Esophagus squamous epithelium (tissue), 5 donors: ENCODE measurements at regions not wholly inside any gene's neighbourhood (a gene's known extent, or its start where the extent isn't known, plus 50 kb on each side); places are given as distances from the start of the nearest gene placed in this dataset.
"Not testable (repeated sequence)": the region's sequence is repeated elsewhere in the genome, so short reads cannot be mapped to it uniquely, and the experiment has no call there.

Experiments used
- DNase-seq: peaks from one replicate; lab custom pipeline; 2025; lab: John Stamatoyannopoulos, UW
- H3K27ac ChIP-seq, 4 donors: fragments of 200-600 bp; sonication (generic); one replicate each; pipeline ENCODE4 v1.5.1; 2016 to 2019; ENCODE audit warnings: mild to moderate bottlenecking in 1 of 4
- H3K27me3 ChIP-seq, 4 donors: fragments of 200-600 bp; sonication (generic); 1 replicate in 3 of 4; 2 replicates in 1 of 4; pipeline versions ENCODE4 v1.5.1 to v1.6.0; 2017 to 2021; ENCODE audit warnings: antibody characterized with exemption in 1 of 4
- H3K36me3 ChIP-seq, 3 donors: fragments of 200-600 bp; sonication (generic); one replicate each; pipeline ENCODE4 v1.5.1; 2016 to 2019
- H3K4me1 ChIP-seq, 3 donors: fragments of 200-600 bp; sonication (generic); one replicate each; pipeline ENCODE4 v1.5.1; 2017 to 2019
- H3K4me3 ChIP-seq, 4 donors: fragments of 200-600 bp; sonication (generic); 1 replicate in 3 of 4; 2 replicates in 1 of 4; pipeline ENCODE4 v1.5.1; 2016 to 2019; ENCODE audit warnings: mild to moderate bottlenecking in 2 of 4, moderate library complexity in 1 of 4
- H3K9me3 ChIP-seq, 3 donors: fragments of 200-600 bp; sonication (generic); one replicate each; pipeline ENCODE4 v1.5.1; 2016 to 2019
- POLR2A ChIP-seq, 4 donors: fragments of 450-650 bp; IDR thresholded peaks; one replicate each; pipeline ENCODE4 v1.6.1; 2017; ENCODE audit warnings: antibody characterized with exemption in 4 of 4, mild to moderate bottlenecking in 4 of 4, moderate library complexity in 3 of 4
- WGBS, 2 donors: methylation state at CpG; one replicate each; pipeline ENCODE4 v1.1.5; 2018; 5-methylcytosine and 5-hydroxymethylcytosine counted together
- intact Hi-C: fragments of 100-400 bp; cut with DNase I; formaldehyde crosslinking; loops from one replicate; pipeline ENCODE4 v1.15.0; 2022
- TF ChIP-seq, protein P1 (sequence below), 6 experiments: fragments of 450-650 bp in 4 of 6; fragments of 200-600 bp in 2 of 6; sonication (generic) in 2 of 6; IDR thresholded peaks; one replicate each; pipeline ENCODE4 v1.5.1; 2016 to 2019; ENCODE audit warnings: antibody characterized with exemption in 6 of 6, mild to moderate bottlenecking in 4 of 6, moderate library complexity in 4 of 6
- donor health status: DM: yes; HTN: yes; CAD: no.

DNA sequence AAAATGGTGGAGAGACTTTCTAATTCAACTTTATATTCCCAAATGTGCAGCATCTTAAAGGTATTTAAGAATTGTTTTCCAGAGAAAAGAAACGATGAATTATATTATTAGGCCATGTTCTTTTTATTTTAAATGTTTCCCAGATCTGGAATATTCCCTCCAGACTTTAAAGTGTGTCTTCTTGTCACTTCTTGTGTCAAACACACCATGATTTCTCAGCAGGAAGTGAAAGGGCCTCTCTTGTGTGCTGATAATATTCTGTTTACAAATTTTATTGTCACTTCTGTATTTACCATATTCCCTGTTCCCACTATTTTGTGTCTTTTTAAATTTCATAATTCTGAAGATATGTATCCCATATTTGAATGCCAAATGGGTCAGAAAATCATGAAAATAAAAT, 455.0 kb upstream of the FLRT2 start:
- Histone ChIP-seq H3K9me3 (no peaks in the 10 kb centered on the region), H3K27me3 (no peaks in the 10 kb centered on the region), H3K4me1 (no peaks in the 10 kb centered on the region), H3K36me3 (no peaks in the 10 kb centered on the region), H3K4me3 (no peak overlapping the region), H3K27ac (no peak overlapping the region)
- 67 to 81% methylated on average over 1 of the region's 1 CpG for WGBS, 2 donors
- intact Hi-C loops: no loop called here
- no peak for TF ChIP-seq POLR2A (IDR thresholded peaks at IDR 0.05)
- TF ChIP-seq, protein P1, sequence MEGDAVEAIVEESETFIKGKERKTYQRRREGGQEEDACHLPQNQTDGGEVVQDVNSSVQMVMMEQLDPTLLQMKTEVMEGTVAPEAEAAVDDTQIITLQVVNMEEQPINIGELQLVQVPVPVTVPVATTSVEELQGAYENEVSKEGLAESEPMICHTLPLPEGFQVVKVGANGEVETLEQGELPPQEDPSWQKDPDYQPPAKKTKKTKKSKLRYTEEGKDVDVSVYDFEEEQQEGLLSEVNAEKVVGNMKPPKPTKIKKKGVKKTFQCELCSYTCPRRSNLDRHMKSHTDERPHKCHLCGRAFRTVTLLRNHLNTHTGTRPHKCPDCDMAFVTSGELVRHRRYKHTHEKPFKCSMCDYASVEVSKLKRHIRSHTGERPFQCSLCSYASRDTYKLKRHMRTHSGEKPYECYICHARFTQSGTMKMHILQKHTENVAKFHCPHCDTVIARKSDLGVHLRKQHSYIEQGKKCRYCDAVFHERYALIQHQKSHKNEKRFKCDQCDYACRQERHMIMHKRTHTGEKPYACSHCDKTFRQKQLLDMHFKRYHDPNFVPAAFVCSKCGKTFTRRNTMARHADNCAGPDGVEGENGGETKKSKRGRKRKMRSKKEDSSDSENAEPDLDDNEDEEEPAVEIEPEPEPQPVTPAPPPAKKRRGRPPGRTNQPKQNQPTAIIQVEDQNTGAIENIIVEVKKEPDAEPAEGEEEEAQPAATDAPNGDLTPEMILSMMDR (IDR thresholded peaks at IDR 0.05): no peak
- no peak for DNase-seq

DNA sequence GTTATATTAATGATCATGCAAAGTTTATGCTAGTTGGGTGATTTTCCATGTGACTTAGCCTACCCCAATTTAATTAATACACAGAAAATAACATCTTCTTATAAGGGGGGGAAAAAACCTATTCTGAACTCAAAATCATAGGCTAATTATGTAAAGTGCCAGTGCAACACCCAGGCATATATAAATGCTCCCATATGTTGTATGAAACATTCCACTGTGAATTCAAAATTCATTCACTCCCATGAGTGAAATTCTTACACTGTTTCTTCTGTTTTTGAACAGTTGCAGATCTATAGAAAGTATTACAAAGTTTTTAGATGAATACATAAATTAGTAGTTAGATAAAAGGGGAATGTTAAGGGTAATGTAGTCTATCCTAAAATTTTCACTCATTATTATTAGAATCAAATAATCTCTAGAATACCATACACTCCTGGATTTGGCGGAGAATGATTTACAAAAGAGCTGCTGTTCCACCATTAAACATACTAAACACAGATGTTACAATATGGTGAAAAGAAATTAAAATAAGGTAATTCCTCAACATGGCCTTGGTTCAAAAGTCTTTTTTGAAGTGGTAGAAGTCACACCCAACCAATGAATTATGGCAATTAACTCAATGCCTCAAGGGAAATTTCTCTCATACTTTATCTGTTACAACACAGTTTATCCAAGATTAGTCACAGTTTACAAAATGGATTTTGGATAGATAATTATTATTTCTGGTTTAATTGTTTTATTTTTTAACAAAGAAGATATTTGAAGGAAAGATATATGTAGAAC, 454.1 kb upstream of the FLRT2 start:
- TF ChIP-seq POLR2A (IDR thresholded peaks at IDR 0.05): no peak
- TF ChIP-seq, protein P1 (IDR thresholded peaks at IDR 0.05): no peak
- Histone ChIP-seq H3K4me3 (no peak overlapping the region), H3K36me3 (no peaks in the 10 kb centered on the region), H3K27ac (no peak overlapping the region), H3K9me3 (no peaks in the 10 kb centered on the region), H3K27me3 (no peaks in the 10 kb centered on the region), H3K4me1 (no peaks in the 10 kb centered on the region)
- intact Hi-C loops: no loop called here
- DNase-seq: no peak
- 57 to 64% methylated on average over 1 of the region's 1 CpG for WGBS, 2 donors

DNA sequence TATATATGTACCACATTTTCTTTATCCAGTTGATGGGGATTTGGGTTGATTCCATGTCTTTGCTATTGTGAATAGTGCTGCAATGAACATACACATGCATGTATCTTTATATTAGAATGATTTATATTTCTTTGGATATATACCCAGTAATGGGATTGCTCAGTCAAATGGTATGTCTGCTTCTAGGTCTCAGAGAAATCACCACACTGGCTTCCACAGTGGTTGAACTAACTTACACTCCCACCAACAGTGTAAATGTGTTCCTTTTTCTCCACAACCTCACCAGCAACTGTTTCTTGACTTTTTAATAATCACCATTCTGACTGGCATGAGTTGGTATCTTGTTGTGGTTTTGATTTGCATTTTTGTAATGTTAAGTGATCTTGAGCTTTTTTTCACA, 452.2 kb upstream of the FLRT2 start:
- H3K4me1 ChIP-seq, intact Hi-C loops, H3K4me3 ChIP-seq, H3K27me3 ChIP-seq, DNase-seq, H3K36me3 ChIP-seq, H3K27ac ChIP-seq, H3K9me3 ChIP-seq: not testable (repeated sequence)

- TF ChIP-seq, protein P1 (IDR thresholded peaks at IDR 0.05): no peak
- no peak for TF ChIP-seq POLR2A (IDR thresholded peaks at IDR 0.05)
- H3K27me3 ChIP-seq: no peaks in the 10 kb centered on the region
- no peaks in the 10 kb centered on the region for H3K4me1 ChIP-seq
- no peak overlapping the region for H3K4me3 ChIP-seq
- no peak for DNase-seq
- intact Hi-C loops: no loop called here
- no peak overlapping the region for H3K27ac ChIP-seq
- 51 to 59% methylated on average over 6 of the region's 6 CpGs for WGBS, 2 donors
- no peaks in the 10 kb centered on the region for H3K36me3 ChIP-seq
- H3K9me3 ChIP-seq: no peaks in the 10 kb centered on the region
Measured at GRCh38 chr14:85079842-85080730, 449.9 kb upstream of the FLRT2 start.

GRCh38 chr14:85084344-85084743, 445.6 kb upstream of the FLRT2 start:
- DNase-seq: no peak
- no peaks in the 10 kb centered on the region for H3K4me1 ChIP-seq
- 14 to 33% methylated on average over 1 of the region's 1 CpG for WGBS, 2 donors
- H3K4me3 ChIP-seq: no peak overlapping the region
- H3K36me3 ChIP-seq: no peaks in the 10 kb centered on the region
- TF ChIP-seq, protein P1 (IDR thresholded peaks at IDR 0.05): no peak
- TF ChIP-seq POLR2A (IDR thresholded peaks at IDR 0.05): no peak
- no peaks in the 10 kb centered on the region for H3K9me3 ChIP-seq
- H3K27me3 ChIP-seq: no peaks in the 10 kb centered on the region
- intact Hi-C loops: no loop called here
- H3K27ac ChIP-seq: no peak overlapping the region
